Liver (tissue), 8 donors: ENCODE measurements at regions not wholly inside any gene's neighbourhood (a gene's known extent, or its start where the extent isn't known, plus 50 kb on each side); places are given as distances from the start of the nearest gene placed in this dataset.

ENCODE experiments used
- DNase-seq: peaks from one replicate; pipeline ENCODE4 v3.0.0-alpha.2; 2017; ENCODE audit warnings: low spot score
- H3K27ac ChIP-seq, 2 donors: one replicate each; pipeline ENCODE4 v1.7.0; 2013; ENCODE audit warnings: inconsistent platforms in 2 of 2, low read length in 2 of 2, control low read depth in 1 of 2, low read depth in 1 of 2, mild to moderate bottlenecking in 1 of 2
- H3K27me3 ChIP-seq, 4 donors: one replicate each; pipeline versions ENCODE4 v1.6.1 to v1.7.0; 2013; ENCODE audit warnings: low read length in 3 of 4, inconsistent platforms in 1 of 4, mild to moderate bottlenecking in 1 of 4, moderate library complexity in 1 of 4; ENCODE audit not compliant: control insufficient read depth in 4 of 4, insufficient read depth in 4 of 4
- H3K36me3 ChIP-seq, 4 donors: one replicate each; pipeline versions ENCODE4 v1.6.1 to v1.7.0; 2013; ENCODE audit warnings: low read length in 3 of 4, mild to moderate bottlenecking in 3 of 4, low read depth in 1 of 4, moderate library complexity in 1 of 4; ENCODE audit not compliant: control insufficient read depth in 4 of 4, insufficient read depth in 3 of 4
- H3K4me1 ChIP-seq, 4 donors: one replicate each; pipeline versions ENCODE4 v1.6.1 to v1.7.0; 2013; ENCODE audit warnings: low read length in 3 of 4, mild to moderate bottlenecking in 3 of 4, moderate library complexity in 1 of 4; ENCODE audit not compliant: control insufficient read depth in 4 of 4, insufficient read depth in 4 of 4
- H3K4me3 ChIP-seq, 3 donors: one replicate each; pipeline versions ENCODE4 v1.6.1 to v1.7.0; 2013; ENCODE audit warnings: low read length in 3 of 3, control low read depth in 1 of 3, low read depth in 1 of 3, mild to moderate bottlenecking in 1 of 3
- H3K9ac ChIP-seq, 2 donors: one replicate each; pipeline ENCODE4 v1.7.0; 2013; ENCODE audit warnings: low read length in 2 of 2, mild to moderate bottlenecking in 2 of 2, moderate library complexity in 2 of 2, control low read depth in 1 of 2, low read depth in 1 of 2
- H3K9me3 ChIP-seq, 4 donors: one replicate each; pipeline versions ENCODE4 v1.6.1 to v1.7.0; 2013; ENCODE audit warnings: low read length in 3 of 4; ENCODE audit not compliant: control insufficient read depth in 4 of 4
- EGR1 ChIP-seq, 2 donors: IDR thresholded peaks; 2 replicates each; pipeline ENCODE4 v1.6.1; 2016 to 2018; ENCODE audit warnings: antibody characterized with exemption in 2 of 2, low read depth in 2 of 2
- FOXA1 ChIP-seq: IDR thresholded peaks from 2 replicates; pipeline ENCODE4 v1.6.1; 2016; ENCODE audit warnings: antibody characterized with exemption
- FOXA2 ChIP-seq: IDR thresholded peaks from 2 replicates; pipeline ENCODE4 v1.6.1; 2016; ENCODE audit warnings: antibody characterized with exemption
- GABPA ChIP-seq, 2 donors: IDR thresholded peaks in 1 of 2; conservative IDR thresholded peaks in 1 of 2; 2 replicates each; pipeline ENCODE4 v1.6.1; 2016; ENCODE audit warnings: antibody characterized with exemption in 2 of 2, mild to moderate bottlenecking in 1 of 2, moderate library complexity in 1 of 2
- HNF4A ChIP-seq, 2 donors: conservative IDR thresholded peaks; 2 replicates each; pipeline ENCODE4 v1.6.1; 2016; ENCODE audit warnings: antibody characterized with exemption in 2 of 2, mild to moderate bottlenecking in 2 of 2
- HNF4G ChIP-seq: IDR thresholded peaks from 2 replicates; pipeline ENCODE4 v1.6.1; 2016; ENCODE audit warnings: antibody characterized with exemption
- JUND ChIP-seq, 2 donors: IDR thresholded peaks; 2 replicates each; pipeline ENCODE4 v1.6.1; 2016; ENCODE audit warnings: antibody characterized with exemption in 2 of 2
- NR2F2 ChIP-seq: IDR thresholded peaks from 2 replicates; pipeline ENCODE4 v1.6.1; 2016; ENCODE audit warnings: antibody characterized with exemption
- RAD21 ChIP-seq, 2 donors: IDR thresholded peaks; 2 replicates each; pipeline ENCODE4 v1.6.1; 2016; ENCODE audit warnings: antibody characterized with exemption in 2 of 2, mild to moderate bottlenecking in 2 of 2
- RXRA ChIP-seq, 2 donors: IDR thresholded peaks; 2 replicates each; pipeline ENCODE4 v1.6.1; 2017 to 2018; ENCODE audit warnings: antibody characterized with exemption in 2 of 2, mild to moderate bottlenecking in 1 of 2
- SP1 ChIP-seq: IDR thresholded peaks from 2 replicates; pipeline ENCODE4 v1.6.1; 2018; ENCODE audit warnings: antibody characterized with exemption, mild to moderate bottlenecking
- TAF1 ChIP-seq: conservative IDR thresholded peaks from 2 replicates; pipeline ENCODE4 v1.6.1; 2016; ENCODE audit warnings: antibody characterized with exemption, mild to moderate bottlenecking
- YY1 ChIP-seq: IDR thresholded peaks from 2 replicates; pipeline ENCODE4 v1.6.1; 2016; ENCODE audit warnings: antibody characterized with exemption, mild to moderate bottlenecking
- WGBS: extraction: QIAGEN DNeasy Blood & Tissue Kit; methylation state at CpG from one replicate; pipeline ENCODE4 v1.1.7; 2013; 5-methylcytosine and 5-hydroxymethylcytosine counted together
- TF ChIP-seq, protein P1 (sequence below): IDR thresholded peaks from 2 replicates; pipeline ENCODE4 v1.6.1; 2016; ENCODE audit warnings: antibody characterized with exemption
- TF ChIP-seq, protein P2 (sequence below): fragments of 150-350 bp; IDR thresholded peaks from 2 replicates; pipeline ENCODE4 v1.5.1; 2017; ENCODE audit warnings: improper control_type of control experiment, low read depth, low read length; ENCODE audit not compliant: missing input control
- TF ChIP-seq, protein P3 (sequence below): IDR thresholded peaks from 2 replicates; pipeline ENCODE4 v1.6.1; 2016; ENCODE audit warnings: antibody characterized with exemption
- TF ChIP-seq, protein P4 (sequence below): IDR thresholded peaks from 2 replicates; pipeline ENCODE4 v1.6.1; 2016; ENCODE audit warnings: antibody characterized with exemption, mild to moderate bottlenecking
- TF ChIP-seq, protein P5 (sequence below): IDR thresholded peaks from 2 replicates; pipeline ENCODE4 v1.6.1; 2016; ENCODE audit warnings: antibody characterized with exemption
- donor health status: healthy.
- donor health status: healthy.
- donor health status: healthy.
- donor health status: healthy.
- donor health status: healthy.

DNA sequence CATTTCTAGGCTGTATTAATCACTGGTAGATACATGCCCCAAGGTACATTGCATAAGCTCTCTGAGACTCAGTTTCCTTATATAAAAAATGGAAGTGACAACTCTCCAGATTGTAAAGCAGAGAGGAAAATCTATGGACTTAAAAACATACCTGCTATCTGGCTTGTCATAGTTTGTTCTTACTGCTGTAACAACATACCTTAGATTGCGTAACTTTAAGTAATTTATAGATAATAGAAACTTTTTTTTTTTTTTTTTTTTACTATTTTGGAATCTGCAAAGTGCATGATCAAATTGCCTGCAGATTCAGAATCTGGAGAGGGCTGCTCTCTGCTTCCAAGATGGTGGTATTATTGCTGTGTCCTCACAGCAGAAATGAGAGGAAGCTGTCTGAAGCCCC, 827.7 kb upstream of the BRINP3 start:
- Histone ChIP-seq H3K36me3 (no peaks in the 10 kb centered on the region), H3K4me3 (no peak overlapping the region), H3K27ac (no peak overlapping the region), H3K27me3 (no peaks in the 10 kb centered on the region), H3K9ac (no peak overlapping the region), H3K9me3 (peaks cover 0 to 4% (median under 1%) of the 10 kb centered on the region in 4 donors), H3K4me1 (no peaks in the 10 kb centered on the region)
- WGBS, result 73% methylated on average over 1 of the region's 1 CpG
- DNase-seq, result no peak
- TF ChIP-seq, protein P1, sequence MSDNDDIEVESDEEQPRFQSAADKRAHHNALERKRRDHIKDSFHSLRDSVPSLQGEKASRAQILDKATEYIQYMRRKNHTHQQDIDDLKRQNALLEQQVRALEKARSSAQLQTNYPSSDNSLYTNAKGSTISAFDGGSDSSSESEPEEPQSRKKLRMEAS, result no peak
- TF ChIP-seq EGR1 (IDR thresholded peaks at IDR 0.05; ENCODE audit: low read depth in 2 of 2) (no peak), RXRA (IDR thresholded peaks at IDR 0.05) (no peak), NR2F2 (no peak), HNF4A (conservative IDR thresholded peaks at IDR 0.05) (no peak), GABPA (IDR thresholded peaks at IDR 0.05 in 1 of 2, conservative IDR thresholded peaks at IDR 0.05 in 1 of 2) (no peak), SP1 (no peak), TAF1 (no peak), RAD21 (IDR thresholded peaks at IDR 0.05) (no peak)
- TF ChIP-seq, protein P2, sequence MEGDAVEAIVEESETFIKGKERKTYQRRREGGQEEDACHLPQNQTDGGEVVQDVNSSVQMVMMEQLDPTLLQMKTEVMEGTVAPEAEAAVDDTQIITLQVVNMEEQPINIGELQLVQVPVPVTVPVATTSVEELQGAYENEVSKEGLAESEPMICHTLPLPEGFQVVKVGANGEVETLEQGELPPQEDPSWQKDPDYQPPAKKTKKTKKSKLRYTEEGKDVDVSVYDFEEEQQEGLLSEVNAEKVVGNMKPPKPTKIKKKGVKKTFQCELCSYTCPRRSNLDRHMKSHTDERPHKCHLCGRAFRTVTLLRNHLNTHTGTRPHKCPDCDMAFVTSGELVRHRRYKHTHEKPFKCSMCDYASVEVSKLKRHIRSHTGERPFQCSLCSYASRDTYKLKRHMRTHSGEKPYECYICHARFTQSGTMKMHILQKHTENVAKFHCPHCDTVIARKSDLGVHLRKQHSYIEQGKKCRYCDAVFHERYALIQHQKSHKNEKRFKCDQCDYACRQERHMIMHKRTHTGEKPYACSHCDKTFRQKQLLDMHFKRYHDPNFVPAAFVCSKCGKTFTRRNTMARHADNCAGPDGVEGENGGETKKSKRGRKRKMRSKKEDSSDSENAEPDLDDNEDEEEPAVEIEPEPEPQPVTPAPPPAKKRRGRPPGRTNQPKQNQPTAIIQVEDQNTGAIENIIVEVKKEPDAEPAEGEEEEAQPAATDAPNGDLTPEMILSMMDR, result no peak
- TF ChIP-seq, protein P3, sequence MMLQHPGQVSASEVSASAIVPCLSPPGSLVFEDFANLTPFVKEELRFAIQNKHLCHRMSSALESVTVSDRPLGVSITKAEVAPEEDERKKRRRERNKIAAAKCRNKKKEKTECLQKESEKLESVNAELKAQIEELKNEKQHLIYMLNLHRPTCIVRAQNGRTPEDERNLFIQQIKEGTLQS, result no peak

DNA sequence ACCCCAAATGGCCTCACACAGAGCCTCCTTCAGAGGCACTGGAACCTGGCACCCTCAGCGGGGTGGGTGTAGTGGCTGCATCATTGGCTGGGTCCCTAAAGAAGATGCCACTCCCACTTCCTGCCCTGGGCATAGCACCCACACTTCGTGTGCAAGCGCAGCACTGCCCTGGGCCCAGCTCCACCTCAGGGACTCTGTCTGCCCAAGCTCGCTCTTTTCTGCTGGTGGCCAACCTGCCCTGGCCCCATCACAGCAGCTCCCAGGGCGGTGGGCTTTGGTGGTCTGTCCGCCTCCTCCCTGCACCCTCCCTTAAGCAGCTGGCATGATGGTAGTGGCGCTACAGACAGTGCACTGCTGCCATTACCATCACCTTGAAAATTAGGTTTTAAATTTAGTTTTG, 829.3 kb upstream of the BRINP3 start:
- H3K27me3 ChIP-seq, result no peaks in the 10 kb centered on the region
- no peak overlapping the region for H3K27ac ChIP-seq
- no peak for TF ChIP-seq HNF4A (conservative IDR thresholded peaks at IDR 0.05)
- TF ChIP-seq RXRA (IDR thresholded peaks at IDR 0.05), result no peak
- no peak for TF ChIP-seq FOXA2
- TF ChIP-seq RAD21 (IDR thresholded peaks at IDR 0.05), result no peak
- no peak for TF ChIP-seq HNF4G
- TF ChIP-seq, protein P3, result no peak
- TF ChIP-seq YY1, result no peak
- TF ChIP-seq TAF1, result no peak
- TF ChIP-seq, protein P2, result no peak
- no peak for TF ChIP-seq GABPA (IDR thresholded peaks at IDR 0.05 in 1 of 2, conservative IDR thresholded peaks at IDR 0.05 in 1 of 2)
- TF ChIP-seq SP1, result no peak
- TF ChIP-seq EGR1 (IDR thresholded peaks at IDR 0.05; ENCODE audit: low read depth in 2 of 2), result no peak
- TF ChIP-seq, protein P4, sequence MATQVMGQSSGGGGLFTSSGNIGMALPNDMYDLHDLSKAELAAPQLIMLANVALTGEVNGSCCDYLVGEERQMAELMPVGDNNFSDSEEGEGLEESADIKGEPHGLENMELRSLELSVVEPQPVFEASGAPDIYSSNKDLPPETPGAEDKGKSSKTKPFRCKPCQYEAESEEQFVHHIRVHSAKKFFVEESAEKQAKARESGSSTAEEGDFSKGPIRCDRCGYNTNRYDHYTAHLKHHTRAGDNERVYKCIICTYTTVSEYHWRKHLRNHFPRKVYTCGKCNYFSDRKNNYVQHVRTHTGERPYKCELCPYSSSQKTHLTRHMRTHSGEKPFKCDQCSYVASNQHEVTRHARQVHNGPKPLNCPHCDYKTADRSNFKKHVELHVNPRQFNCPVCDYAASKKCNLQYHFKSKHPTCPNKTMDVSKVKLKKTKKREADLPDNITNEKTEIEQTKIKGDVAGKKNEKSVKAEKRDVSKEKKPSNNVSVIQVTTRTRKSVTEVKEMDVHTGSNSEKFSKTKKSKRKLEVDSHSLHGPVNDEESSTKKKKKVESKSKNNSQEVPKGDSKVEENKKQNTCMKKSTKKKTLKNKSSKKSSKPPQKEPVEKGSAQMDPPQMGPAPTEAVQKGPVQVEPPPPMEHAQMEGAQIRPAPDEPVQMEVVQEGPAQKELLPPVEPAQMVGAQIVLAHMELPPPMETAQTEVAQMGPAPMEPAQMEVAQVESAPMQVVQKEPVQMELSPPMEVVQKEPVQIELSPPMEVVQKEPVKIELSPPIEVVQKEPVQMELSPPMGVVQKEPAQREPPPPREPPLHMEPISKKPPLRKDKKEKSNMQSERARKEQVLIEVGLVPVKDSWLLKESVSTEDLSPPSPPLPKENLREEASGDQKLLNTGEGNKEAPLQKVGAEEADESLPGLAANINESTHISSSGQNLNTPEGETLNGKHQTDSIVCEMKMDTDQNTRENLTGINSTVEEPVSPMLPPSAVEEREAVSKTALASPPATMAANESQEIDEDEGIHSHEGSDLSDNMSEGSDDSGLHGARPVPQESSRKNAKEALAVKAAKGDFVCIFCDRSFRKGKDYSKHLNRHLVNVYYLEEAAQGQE, result no peak
- TF ChIP-seq, protein P5, sequence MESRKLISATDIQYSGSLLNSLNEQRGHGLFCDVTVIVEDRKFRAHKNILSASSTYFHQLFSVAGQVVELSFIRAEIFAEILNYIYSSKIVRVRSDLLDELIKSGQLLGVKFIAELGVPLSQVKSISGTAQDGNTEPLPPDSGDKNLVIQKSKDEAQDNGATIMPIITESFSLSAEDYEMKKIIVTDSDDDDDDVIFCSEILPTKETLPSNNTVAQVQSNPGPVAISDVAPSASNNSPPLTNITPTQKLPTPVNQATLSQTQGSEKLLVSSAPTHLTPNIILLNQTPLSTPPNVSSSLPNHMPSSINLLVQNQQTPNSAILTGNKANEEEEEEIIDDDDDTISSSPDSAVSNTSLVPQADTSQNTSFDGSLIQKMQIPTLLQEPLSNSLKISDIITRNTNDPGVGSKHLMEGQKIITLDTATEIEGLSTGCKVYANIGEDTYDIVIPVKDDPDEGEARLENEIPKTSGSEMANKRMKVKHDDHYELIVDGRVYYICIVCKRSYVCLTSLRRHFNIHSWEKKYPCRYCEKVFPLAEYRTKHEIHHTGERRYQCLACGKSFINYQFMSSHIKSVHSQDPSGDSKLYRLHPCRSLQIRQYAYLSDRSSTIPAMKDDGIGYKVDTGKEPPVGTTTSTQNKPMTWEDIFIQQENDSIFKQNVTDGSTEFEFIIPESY, result no peak
- no peak for TF ChIP-seq JUND (IDR thresholded peaks at IDR 0.05)
- TF ChIP-seq FOXA1, result no peak
- no peaks in the 10 kb centered on the region for H3K4me1 ChIP-seq
- no peak overlapping the region for H3K4me3 ChIP-seq
- WGBS, result 78% methylated on average over 7 of the region's 7 CpGs
- no peak for DNase-seq
- H3K36me3 ChIP-seq, result no peaks in the 10 kb centered on the region
- H3K9me3 ChIP-seq, result peaks cover 0 to 4% (median under 1%) of the 10 kb centered on the region in 4 donors
- no peak overlapping the region for H3K9ac ChIP-seq
